HG03095 (cell line): ENCODE measurements at regions not wholly inside any gene's neighbourhood (a gene's known extent, or its start where the extent isn't known, plus 50 kb on each side); places are given as distances from the start of the nearest gene placed in this dataset.
"Not testable (repeated sequence)": the region's sequence is repeated elsewhere in the genome, so short reads cannot be mapped to it uniquely, and the experiment has no call there.

Experiments
- ATAC-seq: cut with Tn5 transposase; IDR thresholded peaks from one replicate; pipeline ENCODE4 v1.9.1; 2021; ENCODE audit warnings: moderate library complexity; ENCODE audit not compliant: unreplicated experiment

DNA sequence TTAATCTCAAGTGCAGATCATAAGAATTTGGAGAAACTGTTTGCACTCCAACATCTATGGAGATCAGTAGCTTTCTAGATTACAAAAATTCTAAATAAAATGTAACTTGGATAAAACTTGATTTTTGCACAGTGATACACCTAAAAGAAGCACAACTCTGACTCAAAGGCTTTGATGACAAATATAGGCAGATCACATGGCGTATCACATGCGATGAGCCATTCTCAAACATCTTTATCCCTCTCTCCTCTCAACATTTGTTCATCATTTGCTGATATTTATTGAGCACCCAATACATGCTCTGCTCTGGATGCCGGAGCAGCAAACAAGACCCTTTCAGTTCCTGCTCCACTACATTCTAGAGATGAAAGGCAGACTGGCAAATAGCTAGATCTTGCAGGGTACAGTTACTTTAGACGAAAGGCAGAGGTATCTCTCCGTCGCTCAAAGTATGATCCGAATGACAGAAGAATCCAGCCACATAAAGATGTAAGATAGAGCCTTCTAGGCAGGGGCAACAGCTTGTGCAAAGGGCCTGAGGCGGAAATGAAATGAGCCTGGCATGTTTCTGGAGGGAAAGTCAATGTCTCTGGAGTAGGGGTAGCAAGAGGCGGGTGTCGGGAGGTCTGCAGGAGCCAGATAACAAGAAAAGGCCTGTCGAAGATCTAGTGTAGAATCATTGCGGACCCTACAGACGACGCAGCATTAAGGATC is 145.8 kb upstream of the ERRFI1 start:
- ATAC-seq: no peak

DNA sequence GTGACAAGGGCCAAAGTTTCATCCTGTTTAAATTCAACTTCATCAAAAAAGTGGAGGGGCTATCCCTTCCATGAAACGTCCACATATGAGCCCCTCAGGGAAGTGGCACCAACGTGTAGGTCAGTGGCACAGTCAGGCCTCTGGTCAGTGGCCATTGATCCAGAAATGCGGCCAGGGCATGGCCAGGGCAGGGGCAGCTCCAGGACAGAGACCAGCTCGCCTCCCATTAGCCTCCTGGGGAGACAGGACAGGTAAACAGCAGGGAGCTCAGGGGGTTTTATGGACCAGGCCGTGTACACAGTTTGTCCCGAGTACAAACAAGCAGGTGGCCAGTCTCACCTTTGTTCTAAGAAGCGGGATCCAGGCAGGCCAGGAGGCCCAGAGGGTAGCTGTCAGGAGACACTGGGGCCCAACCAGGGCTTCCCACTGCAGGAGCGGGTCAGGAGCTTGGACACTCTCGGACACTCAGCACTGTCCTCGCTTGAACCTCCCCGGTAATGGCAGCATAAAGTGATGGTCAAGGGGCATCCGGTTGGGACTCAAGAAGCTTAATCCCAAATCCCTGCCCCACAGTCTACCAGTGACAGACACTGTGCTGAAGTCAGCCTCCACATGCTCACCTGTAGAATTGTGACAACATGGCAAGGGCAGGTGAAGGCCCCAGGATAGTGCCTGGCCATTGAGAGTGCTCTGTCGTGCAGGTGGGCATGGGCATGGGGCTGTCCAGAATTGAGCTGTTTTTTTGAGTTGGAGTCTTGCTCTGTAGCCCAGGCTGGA is 144.1 kb upstream of the ERRFI1 start:
- no peak for ATAC-seq

DNA sequence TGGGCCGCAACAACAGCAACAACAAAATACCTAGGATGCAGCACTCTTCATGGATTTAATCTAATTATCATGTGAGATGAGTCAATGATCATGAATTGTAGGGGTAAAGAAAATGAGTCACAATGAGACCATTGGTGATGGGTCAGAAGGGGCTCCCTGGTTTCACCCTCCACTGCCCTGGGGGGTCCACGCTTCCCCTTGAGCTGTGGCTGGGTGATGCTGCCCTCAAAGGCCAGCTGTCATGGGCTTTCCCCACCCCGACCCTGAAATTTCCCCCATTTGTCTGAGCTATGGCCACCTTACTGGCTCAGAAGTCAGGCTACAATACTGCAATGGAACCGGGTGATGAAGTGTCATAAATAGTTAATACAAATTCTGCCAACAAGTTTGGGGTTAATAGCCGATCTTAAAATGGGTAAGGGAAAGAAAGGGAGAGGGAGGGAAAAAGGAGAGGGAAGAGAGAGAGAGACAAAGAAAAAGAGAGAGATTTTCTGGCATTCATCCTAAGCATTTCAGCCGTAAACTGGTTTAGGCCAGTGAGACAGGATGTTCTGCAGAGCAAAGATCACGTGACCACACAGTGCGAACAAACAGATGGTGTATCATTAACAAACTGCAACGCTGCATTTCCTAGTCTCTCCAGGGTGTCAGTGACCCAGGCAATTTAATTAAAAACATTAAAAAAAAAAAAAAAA is 143.4 kb upstream of the ERRFI1 start:
- ATAC-seq: no peak

DNA sequence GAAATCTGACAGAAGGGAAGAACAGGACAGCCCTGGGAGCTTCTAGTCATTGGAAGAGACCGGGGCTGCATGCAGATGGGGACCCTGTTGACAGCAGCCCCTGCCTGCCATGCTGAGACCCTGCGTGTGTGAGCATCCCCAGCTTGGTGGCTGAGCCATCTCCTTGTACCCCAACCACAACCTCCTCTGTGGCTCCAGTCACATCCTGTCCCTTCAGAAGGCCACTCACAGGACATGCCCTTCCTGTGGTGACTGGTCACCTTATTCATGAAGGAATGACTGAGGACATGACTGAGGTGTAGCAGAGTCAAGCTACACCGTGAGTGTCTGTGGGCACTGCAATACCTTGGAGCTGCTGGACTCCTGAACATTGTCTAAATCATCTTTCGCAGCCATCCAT is 141.8 kb upstream of the ERRFI1 start:
- ATAC-seq: no peak

DNA sequence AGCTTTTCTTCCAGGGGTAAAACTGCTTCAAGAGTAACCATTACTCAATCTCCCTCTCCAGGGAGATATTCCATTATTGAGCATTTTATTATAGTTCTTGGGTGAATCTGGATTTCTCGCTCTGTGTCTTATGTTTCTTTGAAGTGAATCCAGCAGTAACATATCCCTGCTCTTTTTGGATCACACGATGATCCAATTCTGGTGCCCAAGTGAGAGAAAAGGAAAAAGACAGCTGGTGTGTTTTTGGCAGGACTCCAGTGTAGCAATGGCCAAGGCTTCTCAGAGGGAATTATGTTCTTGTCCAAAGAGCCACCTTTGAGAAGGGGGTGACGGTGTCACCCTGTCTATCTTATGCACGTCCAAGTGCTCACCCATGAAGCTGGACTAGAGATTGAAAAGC is 140.3 kb upstream of the ERRFI1 start:
- ATAC-seq: no peak

DNA sequence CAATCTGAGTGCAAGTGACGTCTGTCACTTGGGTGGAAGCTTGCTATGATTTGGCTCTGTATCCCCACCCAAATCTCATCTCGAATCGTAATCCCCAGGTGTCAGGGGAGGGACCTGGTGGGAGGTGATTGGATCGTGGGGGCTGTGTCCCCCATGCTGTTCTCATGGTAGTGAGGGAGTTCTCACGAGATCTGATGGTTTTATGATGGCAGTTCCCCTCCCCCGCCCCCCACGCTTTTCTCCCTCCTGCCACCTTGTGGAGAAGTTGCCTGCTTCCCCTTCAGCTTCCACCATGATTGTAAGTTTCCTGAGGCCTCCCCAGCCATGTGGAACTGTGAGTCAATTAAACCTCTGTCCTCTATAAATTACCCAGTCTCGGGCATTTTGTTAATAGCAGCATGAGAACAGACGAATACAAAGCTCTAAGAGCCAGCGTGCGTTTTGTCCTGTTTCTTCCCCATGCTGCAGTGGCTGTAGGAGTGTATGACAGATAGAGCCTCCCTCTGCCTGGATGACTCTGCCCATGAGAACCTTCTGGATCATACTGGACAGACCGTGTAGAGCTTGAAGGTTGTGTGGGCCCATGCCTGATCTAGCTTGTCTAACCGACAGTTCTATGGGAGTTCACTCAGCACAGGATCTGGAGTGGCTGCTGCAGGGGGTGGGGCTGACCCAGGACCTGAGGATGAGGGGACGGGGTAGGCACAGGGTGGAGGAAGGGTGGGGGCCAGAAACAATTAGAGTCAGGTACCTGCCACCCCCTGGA is 139.7 kb upstream of the ERRFI1 start:
- ATAC-seq: no peak

DNA sequence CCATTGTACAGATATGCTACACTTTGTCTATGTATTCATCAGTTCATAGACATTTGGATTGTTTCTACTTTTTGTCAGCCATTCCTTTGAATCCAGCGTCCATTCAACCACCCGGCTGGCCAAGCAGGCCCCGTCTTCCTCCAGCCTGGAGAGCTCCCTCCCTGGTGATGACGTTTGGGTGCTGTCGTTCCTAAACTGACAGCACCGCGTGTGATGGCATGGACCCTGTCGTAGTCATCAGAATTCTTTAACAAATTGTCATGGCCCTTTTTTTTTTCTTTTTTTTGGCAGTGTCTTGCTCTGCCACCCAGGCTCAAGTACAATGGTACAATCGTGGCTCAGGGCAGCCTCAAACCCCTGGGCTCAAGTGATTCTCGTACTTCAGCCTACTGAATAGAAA is 138.6 kb upstream of the ERRFI1 start:
- no peak for ATAC-seq

DNA sequence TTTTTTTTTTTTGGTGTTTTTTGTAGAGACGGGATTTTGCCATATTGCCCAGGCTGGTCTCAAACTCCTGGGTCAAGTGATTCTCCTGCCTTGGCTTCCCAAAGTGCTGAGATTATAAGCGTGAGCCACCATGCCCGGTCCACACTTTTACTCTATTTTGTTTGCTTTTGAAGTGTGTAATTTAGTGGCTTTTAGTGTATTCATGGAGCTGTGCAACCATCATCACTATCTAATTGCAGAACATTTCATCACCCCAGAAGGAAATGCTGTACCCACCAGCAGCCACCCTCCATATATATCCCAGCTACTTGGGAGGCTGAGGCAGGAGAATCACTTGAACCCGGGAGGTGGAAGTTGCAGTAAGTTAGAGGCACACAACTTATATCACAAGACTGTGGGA is 136.9 kb upstream of the ERRFI1 start:
- ATAC-seq: no peak

DNA sequence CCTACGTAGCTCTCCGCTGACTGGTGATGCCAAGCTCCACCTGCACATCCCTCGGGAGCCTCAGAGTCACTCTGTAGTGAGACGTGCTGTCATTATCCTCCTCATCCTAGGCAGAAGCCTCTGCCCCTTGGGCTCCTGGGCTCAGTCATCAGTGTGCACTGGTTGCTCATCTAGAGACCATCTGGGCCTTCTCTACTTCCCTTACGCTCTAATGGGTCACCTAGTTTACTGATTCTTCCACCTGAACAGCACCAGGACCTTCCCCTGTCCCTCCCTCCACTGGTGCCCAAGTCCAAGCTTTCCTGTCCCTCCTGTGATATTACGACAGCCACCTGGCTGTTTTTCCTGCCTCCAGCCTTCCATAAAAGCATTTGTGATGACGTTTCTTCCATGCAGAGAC is 136.1 kb upstream of the ERRFI1 start:
- ATAC-seq: no peak

DNA sequence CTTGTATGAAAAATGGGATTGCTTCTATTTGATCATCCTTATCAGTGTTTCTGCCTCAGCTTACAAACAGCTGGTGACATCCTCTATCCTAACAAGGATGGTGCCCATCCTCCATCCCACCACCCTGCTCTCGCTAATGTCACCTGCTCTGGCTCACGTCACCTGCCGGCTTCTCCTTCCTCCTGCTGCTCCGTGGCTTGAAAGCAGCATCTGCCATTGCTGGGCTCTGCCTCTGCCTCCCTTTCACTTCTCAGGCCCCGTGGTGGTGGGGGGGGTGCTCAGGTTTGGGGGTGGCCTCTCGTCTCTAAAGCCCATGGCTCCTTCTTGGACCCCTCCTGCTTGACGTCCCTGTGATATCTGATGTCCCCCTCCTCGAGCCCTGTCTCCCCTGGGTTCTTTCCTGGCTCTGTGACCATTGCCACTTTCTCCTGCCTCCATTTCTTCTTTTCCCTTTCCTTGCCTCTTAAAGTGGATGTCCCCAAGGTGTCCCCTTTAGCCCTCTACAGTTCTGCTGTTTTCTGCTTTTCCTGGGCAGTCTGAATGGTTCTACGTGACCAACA is 135.5 kb upstream of the ERRFI1 start:
- no peak for ATAC-seq

DNA sequence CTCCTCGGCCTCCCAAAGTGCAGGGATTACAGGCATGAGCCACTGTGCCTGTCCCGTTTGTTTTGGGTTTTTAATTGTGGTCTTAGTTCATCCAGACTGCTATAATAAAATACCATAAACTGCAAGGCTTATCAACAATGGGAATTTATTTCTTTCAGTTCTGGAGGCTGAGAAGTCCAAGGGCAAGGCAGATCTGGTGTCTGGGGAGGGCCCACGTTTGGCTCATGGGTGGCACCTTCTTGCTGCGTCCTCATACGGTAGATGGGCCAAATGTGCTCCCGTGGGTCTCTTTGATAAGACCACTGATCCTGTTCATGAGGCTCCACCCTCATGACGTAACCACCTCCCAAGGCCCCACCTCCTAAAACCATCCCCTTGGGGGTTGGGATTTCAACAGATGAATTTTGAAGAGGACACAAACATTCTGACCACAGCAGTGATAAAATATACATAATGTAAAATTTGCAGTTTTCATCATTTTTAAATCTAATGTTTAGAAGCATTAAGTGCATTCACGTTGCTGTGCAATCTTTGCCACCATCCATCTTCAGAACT is 133.4 kb upstream of the ERRFI1 start:
- no peak for ATAC-seq

DNA sequence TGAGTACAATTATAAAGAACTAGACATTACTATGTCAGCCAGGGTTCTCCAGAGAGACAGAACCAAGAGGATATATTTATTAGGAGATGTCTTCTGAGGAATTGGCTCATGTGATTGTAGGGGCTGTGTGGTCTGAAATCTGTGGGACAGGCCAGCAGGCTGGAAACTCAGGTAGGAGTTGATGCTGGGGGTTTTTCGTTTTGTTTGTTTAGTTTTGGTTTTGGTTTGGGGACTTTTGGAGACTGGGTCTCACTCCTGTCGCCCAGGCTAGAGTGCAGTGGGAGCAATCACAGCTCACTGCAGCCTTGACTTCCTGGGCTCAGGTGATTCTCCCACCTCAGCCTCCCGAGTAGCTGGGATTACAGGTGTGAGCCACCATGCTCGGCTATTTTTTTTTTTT is 132.9 kb upstream of the ERRFI1 start:
- ATAC-seq: no peak

DNA sequence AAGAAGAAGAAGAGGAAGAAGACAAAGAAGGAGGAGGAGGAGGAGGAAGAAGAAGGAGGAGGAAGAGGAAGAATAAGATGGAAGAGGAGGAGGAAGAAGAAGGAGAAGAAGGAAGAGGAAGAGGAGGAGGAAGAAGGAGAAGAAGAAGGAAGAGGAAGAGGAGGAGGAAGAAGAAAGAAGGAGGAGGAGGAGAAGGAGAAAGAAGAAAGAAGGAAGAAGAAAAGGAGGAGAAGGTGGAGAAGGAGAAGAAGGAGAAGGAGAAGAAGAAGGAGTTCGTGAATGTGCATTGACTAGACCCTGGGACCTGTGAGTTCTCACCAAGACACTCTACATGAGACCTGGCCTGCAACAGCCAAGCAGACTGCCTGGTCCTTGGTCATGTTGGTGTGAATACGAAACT is 131.7 kb upstream of the ERRFI1 start:
- ATAC-seq: no peak

DNA sequence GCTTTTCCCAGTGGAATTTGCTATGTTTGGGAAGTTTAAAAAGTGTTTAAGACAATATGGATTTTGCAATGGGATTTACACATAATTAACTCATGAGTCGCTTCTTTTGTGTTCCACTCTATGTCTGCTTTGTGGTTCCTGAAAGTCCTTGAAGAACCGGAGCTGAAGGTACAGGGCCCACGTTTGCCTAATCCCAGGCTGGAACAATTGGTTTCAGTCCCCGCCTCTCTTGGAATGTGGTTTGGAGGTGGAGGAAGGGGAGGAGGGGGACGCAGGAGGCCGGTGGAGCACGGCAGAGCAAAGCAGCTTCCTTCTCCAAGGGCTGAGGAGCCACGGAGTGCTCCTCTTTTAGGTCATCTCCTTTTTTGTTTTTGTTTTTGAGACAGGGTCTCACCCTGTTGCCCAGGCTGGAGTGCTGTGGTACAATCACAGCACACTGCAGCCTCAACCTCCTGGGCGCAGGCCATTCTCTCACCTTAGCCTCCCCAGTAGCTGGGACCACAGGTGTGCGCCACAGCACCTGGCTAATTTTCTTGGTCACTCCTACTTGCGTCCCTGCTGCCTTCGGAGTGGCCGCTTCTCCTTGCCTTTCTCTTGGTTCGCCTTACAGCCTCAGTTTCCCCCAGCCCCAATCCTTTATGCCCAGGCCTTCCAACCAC is 129.5 kb upstream of the ERRFI1 start:
- ATAC-seq: no peak

DNA sequence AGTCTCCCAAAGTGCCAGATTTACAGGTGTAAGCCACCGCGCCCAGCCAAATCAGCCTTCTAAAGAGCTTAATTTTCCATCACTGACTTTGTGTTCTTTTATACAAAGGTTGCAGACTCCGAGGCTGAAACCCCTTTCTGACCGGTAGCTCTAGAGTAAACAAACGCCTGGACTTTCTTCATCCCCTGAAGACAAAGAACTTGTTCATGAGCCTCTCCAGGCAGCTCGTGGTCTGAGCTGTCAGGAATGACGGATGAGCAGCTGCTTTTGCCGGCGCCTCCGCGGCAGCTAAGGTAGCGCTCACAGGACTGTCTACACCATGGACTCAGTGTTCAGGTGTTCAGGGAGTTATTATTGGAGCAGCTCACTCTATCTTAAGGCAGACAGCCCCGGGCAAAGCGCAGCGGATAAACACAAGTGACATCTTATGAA is 128.5 kb upstream of the ERRFI1 start:
- no peak for ATAC-seq

DNA sequence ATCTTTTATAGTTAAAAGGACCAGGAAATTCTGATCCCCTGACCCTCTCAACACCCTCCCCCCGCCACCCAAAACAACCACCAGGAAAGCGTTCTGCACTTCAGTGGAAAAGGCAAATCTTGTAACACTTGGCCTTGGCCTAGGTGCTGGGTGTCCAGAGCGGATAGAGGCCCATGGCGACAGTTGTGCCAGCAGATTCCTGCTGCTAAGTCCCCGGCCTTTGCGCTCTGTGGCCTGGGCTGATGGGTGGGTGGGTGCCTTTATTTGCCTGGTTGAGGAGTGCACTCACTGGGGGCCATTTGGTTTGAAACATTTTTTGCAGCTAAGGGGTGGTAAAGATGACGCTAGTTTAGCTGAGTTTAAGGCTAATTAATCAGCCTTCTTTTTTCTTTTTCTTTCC is 127.9 kb upstream of the ERRFI1 start:
- ATAC-seq: no peak

DNA sequence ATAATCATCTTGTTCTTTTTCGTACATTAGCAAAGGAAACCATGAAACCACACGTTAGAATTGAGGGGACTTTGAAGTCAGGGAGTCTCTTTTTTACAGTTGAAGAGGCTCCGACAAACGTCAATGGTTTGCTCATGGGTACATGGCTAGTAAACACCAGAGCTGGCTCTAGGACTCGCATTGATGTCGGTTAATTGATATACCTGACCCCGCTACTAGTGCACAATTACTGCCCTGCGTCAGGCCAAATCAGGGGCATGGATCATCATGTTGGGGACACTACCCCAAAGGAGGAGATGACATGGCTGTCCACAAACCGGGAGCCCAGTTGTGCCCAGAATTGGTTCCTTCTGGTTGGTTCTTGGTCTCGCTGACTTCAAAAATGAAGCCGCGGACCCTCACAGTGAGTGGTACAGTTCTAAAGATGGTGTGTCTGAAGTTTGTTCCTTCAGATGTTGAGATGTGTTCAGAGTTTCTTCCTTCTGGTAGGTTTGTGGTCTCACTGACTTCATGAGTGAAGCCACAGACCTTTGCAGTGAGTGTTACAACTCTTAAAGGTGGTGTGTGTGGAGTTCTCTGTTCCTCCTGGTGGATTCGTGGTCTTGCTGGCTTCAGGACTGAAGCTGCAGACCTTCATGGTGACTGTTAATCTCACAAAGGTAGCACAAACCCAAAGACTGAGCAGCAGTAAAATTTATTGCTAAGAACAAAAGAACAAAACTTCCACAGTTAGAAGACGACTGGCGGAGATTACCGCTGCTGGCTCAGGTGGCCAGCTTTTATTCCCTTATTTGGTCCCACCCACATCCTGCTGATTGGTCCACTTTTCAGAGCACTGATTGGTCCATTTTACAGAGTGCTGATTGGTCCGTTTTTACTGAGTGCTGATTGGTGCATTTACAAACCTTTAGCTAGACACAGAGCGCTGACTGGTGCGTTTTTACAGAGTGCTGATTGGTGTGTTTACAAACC is 126.9 kb upstream of the ERRFI1 start:
- no peak for ATAC-seq

DNA sequence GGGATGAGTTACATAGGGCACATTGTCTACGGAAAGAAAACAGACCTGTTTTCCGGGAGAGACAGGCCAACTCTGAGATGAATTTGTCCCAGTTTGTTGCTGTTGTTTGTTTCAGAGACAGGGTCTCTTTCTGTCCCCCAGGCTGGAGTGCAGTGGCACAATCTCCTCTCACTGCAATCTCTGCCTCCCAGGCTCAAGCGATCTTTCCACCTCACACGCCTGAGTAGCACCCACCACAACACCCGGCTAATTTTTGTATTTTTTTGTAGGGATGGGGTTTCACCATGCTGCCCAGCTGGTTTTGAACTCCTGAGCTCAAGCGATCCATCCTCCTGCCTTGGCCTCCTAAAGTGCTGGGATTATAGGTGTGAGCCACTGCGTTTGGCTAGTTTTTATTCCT is 125.5 kb upstream of the ERRFI1 start:
- no peak for ATAC-seq

DNA sequence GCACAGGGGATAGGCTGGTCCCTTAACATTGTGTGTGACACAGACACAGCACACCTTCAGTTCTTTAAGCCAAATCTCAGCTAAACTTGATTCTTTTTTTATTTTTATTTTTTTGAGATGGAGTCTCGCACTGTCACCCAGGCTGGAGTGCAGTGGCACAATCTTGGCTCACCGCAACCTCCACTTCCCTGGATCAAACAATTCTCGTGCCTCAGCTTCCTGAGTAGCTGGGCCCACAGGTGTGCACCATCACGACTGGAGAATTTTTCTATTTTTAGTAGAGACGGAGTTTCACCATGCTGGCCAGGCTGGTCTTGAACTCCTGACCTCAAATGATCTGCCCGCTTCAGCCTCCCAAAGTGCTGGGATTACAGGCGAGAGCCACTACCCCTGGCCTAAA is 123.6 kb upstream of the ERRFI1 start:
- ATAC-seq: not testable (repeated sequence)
